Neural cell (in vitro differentiated cells): ENCODE measurements at regions not wholly inside any gene's neighbourhood (a gene's known extent, or its start where the extent isn't known, plus 50 kb on each side); places are given as distances from the start of the nearest gene placed in this dataset.

Experiments used
- CTCF ChIP-seq: fragments of 450-650 bp; IDR thresholded peaks from 2 replicates; pipeline ENCODE4 v1.5.1; 2014; ENCODE audit warnings: antibody characterized with exemption, mild to moderate bottlenecking, moderate library complexity; ENCODE audit not compliant: poor library complexity, severe bottlenecking
- EP300 ChIP-seq: fragments of 450-650 bp; conservative IDR thresholded peaks from 2 replicates; pipeline ENCODE4 v1.6.1; 2014; ENCODE audit warnings: antibody characterized with exemption, mild to moderate bottlenecking, moderate library complexity; ENCODE audit not compliant: poor library complexity, severe bottlenecking
- EZH2 ChIP-seq: fragments of 200-600, 300-800 bp; shearing (Covaris generic), sonication (generic); IDR thresholded peaks from 2 replicates; pipeline ENCODE4 v1.6.1; 2014; ENCODE audit warnings: antibody characterized with exemption, low read length, borderline replicate concordance, mild to moderate bottlenecking; ENCODE audit not compliant: insufficient read depth, poor library complexity, severe bottlenecking
- MXI1 ChIP-seq: fragments of 450-650 bp; conservative IDR thresholded peaks from 2 replicates; pipeline ENCODE4 v1.6.1; 2014; ENCODE audit warnings: antibody characterized with exemption, mild to moderate bottlenecking; ENCODE audit not compliant: poor library complexity, severe bottlenecking
- POLR2AphosphoS5 ChIP-seq: IDR thresholded peaks from 2 replicates; pipeline ENCODE4 v1.6.1; 2012
- RAD21 ChIP-seq: fragments of 450-650 bp; conservative IDR thresholded peaks from 2 replicates; pipeline ENCODE4 v1.6.1; 2014; ENCODE audit warnings: antibody characterized with exemption, mild to moderate bottlenecking, moderate library complexity
- REST ChIP-seq: IDR thresholded peaks from 2 replicates; pipeline ENCODE4 v1.6.1; 2012; ENCODE audit warnings: borderline replicate concordance
- SMC3 ChIP-seq: fragments of 450-650 bp; conservative IDR thresholded peaks from 2 replicates; pipeline ENCODE4 v1.6.1; 2014; ENCODE audit warnings: antibody characterized with exemption, mild to moderate bottlenecking, moderate library complexity; ENCODE audit not compliant: poor library complexity
- TAF1 ChIP-seq: IDR thresholded peaks from 2 replicates; pipeline ENCODE4 v1.6.1; 2012; ENCODE audit warnings: low read depth

GRCh38 chr3:10635446-10636076 is 130.2 kb upstream of the ATP2B2 start:
- TF ChIP-seq EZH2 (no peak), REST (no peak), RAD21 (no peak), TAF1 (no peak), CTCF (no peak), SMC3 (no peak), POLR2AphosphoS5 (no peak), EP300 (no peak), MXI1 (no peak)
